RWPE1 (cell line): ENCODE measurements at regions not wholly inside any gene's neighbourhood (a gene's known extent, or its start where the extent isn't known, plus 50 kb on each side); places are given as distances from the start of the nearest gene placed in this dataset.

Source experiments
- CTCF ChIA-PET: fragments of 350-600 bp; sonication (Branson Sonifier 250); formaldehyde crosslinking; extraction: SDS; loops from one replicate; lab custom pipeline; 2021; lab: Yijun Ruan, JAX
- POLR2A ChIA-PET: fragments of 400-600 bp; formaldehyde crosslinking; extraction: SDS; loops from one replicate; lab custom pipeline; 2020; ENCODE audit warnings: antibody characterized with exemption; ENCODE audit not compliant: low non-redundant PET; lab: Yijun Ruan, JAX
- DNase-seq: peaks from one replicate; pipeline ENCODE4 v3.0.0; 2012; ENCODE audit warnings: low spot score
- H3K27ac ChIP-seq: fragments of 450-650 bp; 2 replicates; pipeline ENCODE4 v1.5.1; 2017
- CTCF ChIP-seq: fragments of 450-650 bp; conservative IDR thresholded peaks from 2 replicates; pipeline ENCODE4 v1.5.1; 2017; ENCODE audit warnings: low read depth, mild to moderate bottlenecking

- H3K27ac ChIP-seq: no peak overlapping the region
- no peak for DNase-seq
- ChIA-PET POLR2A (no interaction called here), CTCF (interaction anchor here (0.7 kb wide), 1 partner anchor 13 kb away, joined by 4 read pairs; no protein-coding TSS in a partner anchor)
- TF ChIP-seq CTCF: no peak
Observed at GRCh38 chr13:80263745-80264513, 77.0 kb downstream of the SPRY2 start.

- no peak for TF ChIP-seq CTCF
- DNase-seq: no peak
- POLR2A ChIA-PET: no interaction called here
- H3K27ac ChIP-seq: no peak overlapping the region
- CTCF ChIA-PET: no interaction called here
Observed at GRCh38 chr13:80262051-80262695, 78.8 kb downstream of the SPRY2 start.

GRCh38 chr13:80259159-80259558, 81.8 kb downstream of the SPRY2 start:
- ChIA-PET POLR2A (interaction anchor here (0.7 kb wide), 1 partner anchor 22 kb away, joined by 3 read pairs; no protein-coding TSS in a partner anchor), CTCF (interaction anchor here (0.7 kb wide), 1 partner anchor 1453 kb away, joined by 3 read pairs; no protein-coding TSS in a partner anchor)
- no peak overlapping the region for H3K27ac ChIP-seq
- DNase-seq: no peak
- TF ChIP-seq CTCF: no peak

GRCh38 chr13:80256352-80256932, 84.5 kb downstream of the SPRY2 start:
- POLR2A ChIA-PET: no interaction called here
- CTCF ChIA-PET: interaction anchor here (0.8 kb wide), 1 partner anchor 1196 kb away, joined by 3 read pairs; no protein-coding TSS in a partner anchor
- no peak for TF ChIP-seq CTCF
- no peak for DNase-seq
- H3K27ac ChIP-seq: no peak overlapping the region

- ChIA-PET CTCF (no interaction called here), POLR2A (no interaction called here)
- TF ChIP-seq CTCF: no peak
- no peak overlapping the region for H3K27ac ChIP-seq
- no peak for DNase-seq
Observed at GRCh38 chr13:80255946-80256345, 85.0 kb downstream of the SPRY2 start.

- CTCF ChIA-PET: interaction anchor here (0.5 to 0.6 kb wide), 3 partner anchors 13 to 427 kb away, joined by 3 to 4 read pairs (median 3); no protein-coding TSS in a partner anchor
- no peak overlapping the region for H3K27ac ChIP-seq
- TF ChIP-seq CTCF: no peak
- POLR2A ChIA-PET: no interaction called here
- peak; percentile 5 for DNase-seq
Observed at GRCh38 chr13:80251403-80251802, 89.5 kb downstream of the SPRY2 start.
